NCI-H128 (cell line): ENCODE measurements at regions not wholly inside any gene's neighbourhood (a gene's known extent, or its start where the extent isn't known, plus 50 kb on each side); places are given as distances from the start of the nearest gene placed in this dataset.

ENCODE experiments used
- DNase-seq: peaks from one replicate; lab custom pipeline; 2025; ENCODE audit not compliant: unreplicated experiment; lab: John Stamatoyannopoulos, UW

GRCh38 chr2:204012072-204012653, 75.6 kb downstream of the ICOS start:
- no peak for DNase-seq

GRCh38 chr2:204015118-204015843, 78.7 kb downstream of the ICOS start:
- no peak for DNase-seq

DNA sequence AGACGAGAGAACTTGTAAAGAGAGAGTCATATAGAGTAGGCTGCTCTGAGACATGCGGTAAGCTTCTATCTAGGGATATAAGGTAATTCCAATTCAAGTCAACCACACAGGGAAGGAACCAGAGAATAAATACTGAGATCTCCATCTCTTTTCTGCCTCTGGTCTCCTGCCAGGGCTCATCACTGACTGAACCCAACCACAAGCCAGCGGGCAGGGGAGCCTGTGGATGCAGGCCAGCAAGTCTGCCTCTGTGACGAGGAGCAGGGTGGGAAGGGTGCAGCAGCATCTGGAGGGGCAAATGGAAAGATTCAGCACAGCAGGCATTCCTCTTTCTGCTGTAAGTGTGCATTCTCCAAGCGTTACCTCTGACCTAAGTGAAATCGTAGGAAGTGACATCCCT, 82.2 kb downstream of the ICOS start:
- DNase-seq, result no peak

- DNase-seq, result no peak
Observed at GRCh38 chr2:204019572-204020501, 83.3 kb downstream of the ICOS start.

GRCh38 chr2:204021290-204022081, 84.9 kb downstream of the ICOS start:
- no peak for DNase-seq

DNA sequence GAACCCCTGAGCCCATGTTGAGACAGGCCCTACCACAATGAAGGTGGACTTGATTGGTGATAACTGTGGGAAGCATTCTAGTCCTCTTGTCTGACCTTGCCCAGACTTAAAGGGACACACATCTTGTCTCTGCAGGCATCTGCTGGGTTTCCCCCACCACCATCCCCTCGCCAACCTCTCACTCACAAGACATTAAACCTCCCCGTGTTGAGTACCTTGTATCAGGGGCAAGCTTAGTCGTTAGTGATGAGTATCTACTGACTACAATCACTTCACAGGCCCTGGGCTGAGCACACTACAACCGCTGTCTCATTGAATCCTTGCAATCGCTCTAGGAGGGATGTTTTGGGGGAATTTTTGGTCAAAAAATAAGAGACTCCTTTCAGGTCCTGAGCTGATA, 86.0 kb downstream of the ICOS start:
- DNase-seq, result no peak

- no peak for DNase-seq
Observed at GRCh38 chr2:204023088-204023487, 86.5 kb downstream of the ICOS start.

- peak; percentile 2 for DNase-seq
Observed at GRCh38 chr2:204024503-204024902, 87.9 kb downstream of the ICOS start.

DNA sequence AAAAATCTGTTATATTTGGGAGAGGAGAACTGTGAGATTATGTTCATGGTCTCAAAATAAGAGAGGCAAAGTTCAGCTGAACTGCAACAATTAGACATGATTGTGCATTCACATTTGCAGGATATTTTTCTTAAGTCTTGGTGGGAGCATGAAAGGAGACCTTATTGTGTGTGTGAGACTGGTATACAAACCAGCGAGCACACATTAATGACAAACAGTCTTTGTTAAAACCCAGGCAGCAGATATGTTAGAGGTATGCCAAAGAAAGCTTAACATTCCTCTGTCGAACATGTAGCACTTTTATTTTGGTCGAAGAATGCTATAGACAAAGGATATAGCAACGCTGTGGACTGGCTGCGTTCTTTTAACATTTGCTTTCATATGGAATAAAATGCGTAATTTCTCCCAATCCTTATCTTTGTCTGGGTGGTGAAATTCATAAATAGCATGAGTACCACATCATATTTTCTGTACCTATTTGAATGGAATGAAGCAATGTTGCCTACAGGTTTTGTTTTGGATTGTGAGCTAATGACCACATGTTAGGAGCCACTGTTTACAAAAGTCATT, 88.4 kb downstream of the ICOS start:
- no peak for DNase-seq

DNA sequence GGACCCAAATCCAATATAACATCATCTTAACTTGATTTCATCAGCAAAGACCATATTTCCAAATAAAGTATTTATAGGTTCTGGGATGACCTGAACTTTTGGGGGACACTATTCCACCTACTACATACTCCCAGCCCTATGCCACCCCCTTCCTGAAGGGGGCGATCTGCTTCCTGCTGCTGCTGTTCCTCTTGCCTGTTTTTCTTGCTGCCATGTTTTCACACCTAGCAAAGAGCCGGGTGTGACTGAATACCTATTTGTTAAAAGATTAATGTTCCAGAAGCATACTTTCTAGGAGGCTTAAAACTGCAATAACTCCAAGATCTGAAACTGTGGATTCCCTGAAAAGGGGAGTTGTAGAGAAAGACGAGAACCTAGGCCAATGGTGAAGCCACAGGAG, 89.7 kb downstream of the ICOS start:
- DNase-seq, result no peak

DNA sequence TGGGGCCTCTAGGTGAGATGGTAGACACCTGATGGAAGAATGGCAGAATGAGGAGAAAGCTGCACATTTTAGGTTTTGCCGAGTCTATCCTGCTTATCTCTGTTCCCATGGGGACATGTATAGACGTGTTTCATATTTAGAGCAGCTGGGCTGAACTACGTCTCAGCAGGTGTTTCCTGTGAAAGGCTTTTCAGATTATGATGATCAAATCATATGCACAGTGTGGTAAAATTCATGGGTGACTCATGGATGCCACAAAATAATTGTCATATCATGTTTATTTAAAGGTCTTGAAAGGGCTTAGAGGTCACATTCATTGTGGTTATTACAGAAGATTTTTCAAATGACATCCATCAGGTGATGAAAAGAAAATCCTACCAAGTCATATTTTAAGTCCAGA, 90.5 kb downstream of the ICOS start:
- DNase-seq, result no peak

- DNase-seq, result no peak
Observed at GRCh38 chr2:204030322-204030721, 93.8 kb downstream of the ICOS start.

DNA sequence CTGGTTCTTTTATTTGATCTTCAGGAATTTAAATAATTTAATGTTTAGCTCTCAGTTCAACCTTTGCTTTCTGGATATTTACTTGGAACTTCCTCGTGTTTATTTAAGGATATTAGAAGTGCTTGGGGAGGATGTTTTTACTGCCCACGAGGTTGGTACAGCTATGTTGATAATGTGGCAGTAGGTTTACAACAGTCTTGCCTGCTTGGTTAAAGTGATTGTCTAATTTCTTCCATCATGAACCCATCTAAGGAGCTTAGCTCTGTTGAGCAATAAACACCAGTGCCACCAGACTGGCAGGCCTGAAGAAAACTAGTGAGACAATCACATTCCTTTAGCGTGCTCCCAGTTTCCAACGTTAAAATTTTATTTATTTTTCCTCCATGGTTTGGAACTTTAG, 94.5 kb downstream of the ICOS start:
- DNase-seq, result no peak

GRCh38 chr2:204032301-204032700, 95.7 kb downstream of the ICOS start:
- DNase-seq, result no peak

DNA sequence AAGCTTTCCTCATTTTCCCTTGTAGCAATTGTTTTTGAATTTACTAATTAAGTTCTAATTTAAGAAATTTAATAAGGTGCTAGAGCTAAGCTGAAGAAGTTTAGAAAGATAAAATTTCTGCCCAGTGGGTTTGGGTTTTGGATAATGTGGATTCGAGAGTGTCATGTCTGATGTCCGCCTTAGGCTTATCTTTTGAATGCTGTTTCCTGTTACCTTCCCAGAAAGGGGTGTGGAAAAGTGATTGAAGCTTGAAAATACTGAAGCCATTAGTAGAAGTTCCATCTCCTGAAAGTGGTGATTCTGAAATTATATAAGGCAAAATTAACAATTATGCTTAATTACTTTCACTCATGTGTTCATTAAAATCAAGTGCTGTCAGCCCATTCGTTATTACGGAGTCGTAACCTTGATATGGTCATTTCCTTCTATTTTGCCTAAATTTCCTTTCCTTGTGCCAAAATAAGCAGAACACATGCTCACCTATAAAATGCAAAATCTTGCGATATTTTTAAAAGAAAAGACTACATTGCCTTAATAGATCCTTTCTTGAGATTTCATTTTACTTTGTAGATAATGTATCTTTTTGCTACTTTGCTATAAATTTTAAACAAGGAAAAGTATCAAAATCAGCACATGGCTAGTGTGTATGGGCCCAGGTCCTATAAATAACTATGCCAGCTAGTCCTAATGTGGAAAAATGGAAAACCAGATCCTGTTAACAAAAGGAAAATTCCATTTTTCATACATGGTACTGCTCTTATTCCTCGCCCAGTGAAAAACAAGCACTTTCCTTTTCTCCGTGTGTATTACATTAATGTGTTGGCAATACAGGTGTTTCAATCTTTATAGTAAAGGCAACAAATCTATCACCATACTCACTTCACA, 97.3 kb downstream of the ICOS start:
- no peak for DNase-seq

- no peak for DNase-seq
Observed at GRCh38 chr2:204036706-204037105, 100.1 kb downstream of the ICOS start.

DNA sequence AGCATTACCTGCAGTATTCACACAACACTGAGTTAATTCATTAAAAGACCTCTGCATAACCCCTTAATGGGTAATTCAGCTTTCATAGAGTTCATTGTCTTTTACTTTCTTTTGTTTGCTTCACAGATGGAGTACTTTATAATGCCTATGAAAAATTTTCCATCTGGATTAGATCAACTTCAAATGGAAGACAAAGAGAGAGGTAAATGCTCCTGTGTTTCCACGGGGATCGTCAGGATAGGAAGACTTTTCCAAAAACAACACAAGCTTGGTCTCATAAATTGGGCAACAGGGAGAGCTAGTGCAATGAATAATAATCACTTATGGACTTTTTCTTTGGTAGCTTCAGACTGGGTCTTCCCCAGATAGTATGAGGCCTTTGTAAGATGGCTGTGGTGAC, 100.7 kb downstream of the ICOS start:
- DNase-seq, result no peak

DNA sequence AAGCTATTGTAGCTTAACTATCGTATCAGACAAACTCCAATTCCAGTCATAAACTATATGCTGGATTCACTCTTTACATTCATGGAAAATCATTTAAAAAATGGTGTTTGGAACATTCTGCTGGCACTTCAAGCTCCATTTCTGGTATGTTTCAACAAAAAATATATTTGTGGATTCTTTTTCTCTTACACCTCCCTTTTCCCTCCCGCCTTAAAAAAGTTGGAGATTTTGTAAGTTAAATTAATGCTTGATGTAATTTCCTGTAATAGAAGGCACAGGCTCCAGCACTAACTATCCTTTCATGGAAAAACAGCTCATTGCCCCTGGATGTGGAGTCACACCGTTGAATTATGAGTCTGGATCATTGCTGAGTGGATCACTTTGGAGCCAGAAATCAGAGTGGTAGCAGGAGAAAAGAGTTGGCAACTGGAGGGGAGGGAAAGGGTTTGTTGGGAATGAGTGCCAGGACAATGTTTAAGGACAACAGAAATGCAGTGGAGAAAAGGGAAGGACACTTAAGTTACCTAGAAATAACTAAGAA, 102.8 kb downstream of the ICOS start:
- DNase-seq, result no peak

DNA sequence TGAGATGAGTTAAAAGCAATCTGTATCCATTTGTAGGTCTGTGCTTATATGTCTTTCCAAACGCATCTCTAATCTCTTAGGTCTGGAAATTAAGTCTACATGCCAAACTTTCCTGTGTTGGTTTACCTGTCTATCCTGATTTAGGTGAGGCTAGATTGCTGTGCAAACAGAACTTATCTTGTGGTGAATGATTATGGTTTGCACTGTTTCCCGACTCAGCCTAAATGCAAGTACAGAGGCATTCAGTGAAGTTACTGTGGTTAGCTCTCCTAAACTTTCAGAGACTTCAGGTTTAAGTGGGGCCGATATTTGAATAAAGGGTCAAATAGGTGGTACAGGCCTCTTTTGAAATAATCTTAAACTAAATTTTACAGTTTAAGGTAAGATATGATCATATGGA, 103.5 kb downstream of the ICOS start:
- no peak for DNase-seq

DNA sequence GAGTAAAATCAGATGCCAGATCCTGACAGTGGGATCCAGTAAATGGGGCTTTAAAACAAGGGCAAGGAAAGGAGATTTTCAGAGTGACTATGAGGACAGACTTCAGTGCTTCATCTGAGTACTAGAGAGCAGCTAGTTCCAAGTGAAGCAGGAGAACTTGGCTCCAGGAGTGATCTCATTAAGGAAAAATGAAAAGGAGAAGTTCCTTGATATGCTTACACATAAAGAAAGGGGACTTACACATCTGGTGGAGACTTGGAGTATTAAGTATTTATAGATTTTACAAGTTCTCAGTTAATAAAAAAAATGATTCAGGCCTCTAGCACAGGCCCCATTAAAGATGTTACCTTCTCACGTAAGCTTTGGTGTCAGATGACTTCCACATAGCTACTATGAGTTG, 105.8 kb downstream of the ICOS start:
- DNase-seq, result no peak
